GM21423 (cell line): ENCODE measurements at regions not wholly inside any gene's neighbourhood (a gene's known extent, or its start where the extent isn't known, plus 50 kb on each side); places are given as distances from the start of the nearest gene placed in this dataset.
"Not testable (repeated sequence)": the region's sequence is repeated elsewhere in the genome, so short reads cannot be mapped to it uniquely, and the experiment has no call there.

Source experiments
- ATAC-seq: cut with Tn5 transposase; IDR thresholded peaks from one replicate; pipeline ENCODE4 v1.9.1; 2021; ENCODE audit warnings: mild to moderate bottlenecking, moderate library complexity; ENCODE audit not compliant: unreplicated experiment

GRCh38 chr17:31750578-31750977 is 108.5 kb downstream of the COPRS start:
- ATAC-seq = no peak

GRCh38 chr17:31748881-31749280 is 110.2 kb downstream of the COPRS start:
- no peak for ATAC-seq

GRCh38 chr17:31746884-31747495 is 112.1 kb downstream of the COPRS start:
- no peak for ATAC-seq

- ATAC-seq = no peak
These were observed 113.0 kb downstream of the COPRS start for GRCh38 chr17:31745964-31746600.

DNA sequence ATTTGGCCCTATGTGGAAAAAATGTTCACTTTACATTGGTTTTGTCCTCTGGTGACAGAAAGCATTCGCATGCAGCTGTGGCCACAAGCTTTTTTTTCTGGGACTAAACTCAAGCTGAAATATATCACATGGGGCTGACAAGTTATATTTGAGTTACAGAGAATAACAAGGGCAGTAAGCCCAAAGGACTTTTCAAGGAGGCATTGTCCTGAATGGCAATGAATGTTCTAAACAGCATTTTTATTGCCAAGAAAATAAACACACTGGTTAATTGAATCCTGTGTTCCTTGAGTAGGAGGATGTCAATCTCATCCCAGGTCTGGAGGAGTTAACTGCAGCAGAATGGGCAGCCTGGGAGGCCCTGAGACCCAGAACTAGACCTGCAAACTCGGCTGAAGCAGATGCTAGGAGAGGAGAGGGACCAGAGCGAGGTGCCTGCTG is 114.5 kb downstream of the COPRS start:
- ATAC-seq = no peak

- ATAC-seq = no peak
These were observed 115.2 kb downstream of the COPRS start for GRCh38 chr17:31743797-31744196.

- no peak for ATAC-seq
These were observed 117.7 kb downstream of the COPRS start for GRCh38 chr17:31741371-31741770.

DNA sequence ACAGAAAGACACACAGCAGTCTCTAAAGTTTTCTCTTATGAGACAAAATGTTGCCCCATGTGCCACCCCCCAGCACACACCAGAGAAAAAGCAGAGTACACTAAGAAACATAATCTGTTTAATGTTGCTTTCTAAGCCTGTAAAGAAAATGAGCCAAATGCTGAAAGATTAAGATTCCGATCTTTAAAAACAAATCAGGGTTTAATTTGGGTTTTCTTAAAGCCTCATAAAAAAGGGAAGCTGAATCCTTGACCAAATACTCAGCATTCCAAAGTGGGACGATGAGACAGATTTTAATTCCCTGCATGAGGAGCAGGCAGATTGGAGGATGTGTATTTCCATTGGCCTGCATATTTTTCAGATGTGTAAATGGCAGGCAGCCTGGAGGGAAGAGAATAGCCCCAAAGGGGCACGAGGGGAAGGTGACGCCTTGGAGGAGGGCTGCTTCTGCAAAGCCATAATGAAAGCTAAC is 118.4 kb downstream of the COPRS start:
- ATAC-seq = no peak

DNA sequence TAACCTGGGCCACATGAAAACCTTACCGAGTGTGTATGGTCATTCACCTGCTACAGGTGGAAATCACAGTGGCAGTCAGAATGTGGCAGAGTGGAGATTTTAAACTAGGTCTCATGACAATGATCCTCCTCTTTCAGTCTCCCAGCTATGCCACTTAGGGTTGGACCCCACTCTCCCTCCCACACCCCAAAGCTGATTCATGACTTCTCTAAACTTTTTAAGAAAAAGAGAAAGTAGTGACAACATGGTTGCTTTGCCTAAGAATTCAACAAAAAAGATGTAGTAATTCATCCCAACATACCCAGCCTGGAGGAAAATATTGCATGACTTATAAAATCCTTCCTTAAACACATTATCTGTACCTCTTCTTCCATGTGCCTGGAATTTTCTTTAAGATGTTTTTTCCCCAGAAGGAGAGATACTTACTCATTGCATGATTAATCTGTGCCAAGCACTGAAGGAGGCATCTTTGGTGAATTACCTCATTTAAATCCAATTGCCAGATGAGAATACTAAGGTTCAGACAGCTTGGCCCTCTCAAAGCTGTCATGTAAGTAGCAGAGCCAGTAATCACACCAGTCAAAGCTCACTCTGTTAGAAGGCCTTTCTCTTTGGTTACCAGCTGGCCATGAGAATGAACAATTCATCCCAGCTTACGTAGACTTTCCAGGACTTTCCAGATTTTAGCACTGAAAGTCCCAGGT is 119.9 kb downstream of the COPRS start:
- no peak for ATAC-seq

DNA sequence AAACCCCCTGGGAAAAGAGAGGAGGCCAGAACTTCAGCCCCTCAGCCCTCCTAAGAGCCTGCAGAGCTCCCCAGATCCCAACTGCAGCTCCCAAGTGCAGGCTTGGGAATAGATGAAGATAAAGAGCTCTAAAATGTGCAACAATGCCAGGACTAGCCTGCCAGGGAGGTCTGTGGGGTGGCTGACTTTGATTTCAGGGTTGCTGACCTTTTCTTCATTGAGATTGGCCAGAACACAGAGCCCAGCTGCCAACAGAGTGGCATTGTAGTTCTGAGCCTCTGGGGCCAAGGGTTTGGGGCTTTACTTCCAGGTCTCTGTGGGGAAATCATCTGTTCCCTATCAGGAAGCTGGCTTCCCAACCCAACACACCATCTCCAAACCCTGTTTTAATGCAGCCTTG is 120.6 kb downstream of the COPRS start:
- no peak for ATAC-seq

GRCh38 chr17:31738067-31738466 is 121.0 kb downstream of the COPRS start:
- ATAC-seq = no peak

DNA sequence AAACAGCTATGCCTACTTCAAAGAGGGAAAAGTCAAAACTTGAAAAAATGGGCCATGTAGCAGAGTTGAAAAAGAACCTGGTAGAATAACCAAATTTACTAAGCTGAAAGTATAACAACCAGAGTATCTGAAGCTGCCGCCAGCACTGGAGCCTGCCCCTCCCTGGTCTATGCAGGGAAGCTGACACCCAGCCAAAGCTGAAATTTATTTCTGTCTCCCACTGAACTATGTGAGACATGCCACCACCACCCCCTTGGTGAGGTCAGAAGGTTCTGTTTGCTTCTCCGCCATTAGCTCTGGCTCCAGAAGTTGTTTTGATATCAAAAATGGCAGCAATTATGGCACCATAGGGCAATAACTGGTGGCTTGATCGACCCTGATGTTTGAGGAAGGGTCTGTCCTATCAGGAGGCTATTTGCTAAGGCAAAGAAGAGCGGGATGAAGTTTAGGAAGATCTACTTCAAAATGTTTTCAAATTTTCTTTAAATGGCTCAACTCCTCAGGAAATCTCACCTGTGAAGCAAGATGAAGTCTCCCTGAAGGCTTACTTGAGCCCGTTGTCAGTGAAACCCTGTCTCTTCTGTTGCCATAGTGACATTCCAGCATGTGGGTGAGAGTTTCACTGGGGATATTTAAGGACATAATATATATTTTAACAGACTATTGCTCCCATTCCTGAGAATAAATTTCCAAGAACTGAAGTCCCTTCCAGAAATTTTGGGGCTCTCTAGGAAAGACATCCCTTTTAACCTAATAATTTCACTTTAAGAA is 122.0 kb downstream of the COPRS start:
- no peak for ATAC-seq

GRCh38 chr17:31733326-31733725 is 125.7 kb downstream of the COPRS start:
- ATAC-seq = no peak

DNA sequence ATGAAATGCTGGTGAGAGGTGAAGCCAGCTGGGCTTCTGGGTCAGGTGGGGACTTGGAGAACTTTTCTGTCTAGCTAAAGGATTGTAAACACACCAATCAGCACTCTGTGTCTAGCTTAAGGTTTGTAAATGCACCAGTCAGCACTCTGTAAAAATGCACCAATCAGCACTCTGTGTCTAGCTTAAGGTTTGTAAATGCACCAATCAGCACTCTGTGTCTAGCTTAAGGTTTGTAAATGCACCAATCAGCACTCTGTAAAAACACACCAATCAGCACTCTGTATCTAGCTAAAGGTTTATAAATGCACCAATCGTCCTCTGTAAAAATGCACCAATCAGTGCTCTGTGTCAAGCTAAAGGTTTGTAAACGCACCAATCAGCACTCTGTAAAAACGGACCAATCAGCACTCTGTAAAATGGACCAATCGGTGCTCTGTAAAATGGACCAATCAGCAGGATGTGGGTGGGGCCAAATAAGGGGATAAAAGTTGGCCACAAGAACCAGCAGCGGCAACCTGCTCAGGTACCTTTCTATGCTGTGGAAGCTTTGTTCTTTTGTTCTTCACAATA is 127.4 kb downstream of the COPRS start:
- not testable (repeated sequence) for ATAC-seq

DNA sequence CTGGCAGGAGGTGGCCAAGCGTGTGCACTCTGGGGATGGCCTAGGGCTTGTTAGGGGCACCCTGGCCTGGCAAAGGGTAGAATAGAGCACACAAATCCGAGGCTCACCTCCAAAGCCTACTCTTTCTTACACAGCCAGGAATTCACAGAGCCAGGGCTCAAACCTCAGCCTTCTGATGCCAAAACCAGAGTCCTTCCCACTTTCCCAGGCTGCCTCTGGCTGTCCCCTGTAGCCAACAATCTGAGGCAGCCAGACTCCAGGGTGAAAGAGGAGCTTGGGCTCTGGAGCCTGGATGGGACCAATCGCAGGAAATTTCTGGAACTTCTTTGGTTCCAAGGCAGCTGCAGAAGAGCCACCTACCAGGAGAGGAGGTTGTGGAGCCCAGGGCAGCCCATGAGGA is 127.9 kb downstream of the COPRS start:
- no peak for ATAC-seq

DNA sequence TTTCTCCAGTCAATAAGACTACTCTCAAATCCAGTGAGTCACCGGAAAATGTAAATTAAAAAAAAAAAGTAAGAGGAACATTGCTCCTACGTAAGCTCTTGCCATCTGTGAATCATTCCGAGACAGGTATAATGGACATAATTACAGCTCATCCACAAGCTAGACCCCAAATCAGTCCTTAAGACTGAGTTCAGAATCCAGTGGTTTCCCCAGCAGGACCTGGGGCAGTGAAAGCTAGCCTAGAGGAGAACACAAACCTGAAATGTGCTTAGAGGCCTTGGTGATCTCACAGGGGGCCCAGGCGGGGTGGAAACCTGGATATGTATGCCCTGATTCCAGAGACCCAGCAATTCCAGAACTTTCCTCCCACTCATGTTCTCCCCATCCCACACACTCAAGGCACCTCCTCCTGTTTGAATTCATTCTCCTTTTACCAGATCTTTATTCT is 132.0 kb downstream of the COPRS start:
- no peak for ATAC-seq

DNA sequence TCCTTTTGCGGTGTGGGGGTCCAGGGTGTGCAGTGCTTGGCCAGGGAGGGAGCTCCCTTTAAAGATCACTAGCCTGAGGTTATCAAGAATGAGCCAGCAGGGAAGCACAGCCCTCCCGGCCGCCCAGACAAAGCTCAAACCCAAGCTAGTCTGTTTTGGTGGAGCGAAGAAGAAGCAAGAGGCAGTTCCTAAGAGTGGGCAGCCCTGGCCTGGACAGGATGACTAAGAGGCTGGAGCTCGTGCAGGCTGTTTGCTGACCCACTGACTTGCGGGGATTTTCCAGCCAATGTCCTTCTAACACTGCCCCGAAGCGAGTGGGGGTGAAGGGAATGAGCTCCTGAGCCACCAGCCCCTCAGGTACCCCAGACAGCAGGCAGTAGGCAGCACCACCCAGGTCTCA is 134.4 kb downstream of the COPRS start:
- no peak for ATAC-seq

DNA sequence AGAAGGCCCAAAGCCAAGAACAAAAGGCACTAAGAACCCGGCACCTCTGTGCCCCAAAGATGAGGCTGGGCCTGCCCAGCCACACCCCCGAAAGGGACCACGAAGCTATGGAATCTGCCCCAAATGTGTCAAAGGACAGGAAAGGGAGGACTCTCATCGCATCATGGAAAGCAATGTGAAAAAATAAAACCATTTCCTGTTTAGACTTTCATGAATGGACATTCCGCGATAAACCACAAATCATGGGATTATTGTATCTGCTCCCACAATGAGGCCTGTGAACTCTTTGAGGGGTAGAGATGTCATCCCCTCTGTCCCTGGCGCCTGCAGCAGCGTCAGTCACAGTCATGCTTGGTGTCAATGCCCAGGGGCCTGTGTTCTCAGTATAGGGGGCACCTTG is 135.0 kb downstream of the COPRS start:
- no peak for ATAC-seq

- no peak for ATAC-seq
These were observed 136.6 kb downstream of the COPRS start for GRCh38 chr17:31722251-31723056.
